HG02852 (cell line): ENCODE measurements at regions not wholly inside any gene's neighbourhood (a gene's known extent, or its start where the extent isn't known, plus 50 kb on each side); places are given as distances from the start of the nearest gene placed in this dataset.

ENCODE experiments used
- ATAC-seq: cut with Tn5 transposase; IDR thresholded peaks from one replicate; pipeline ENCODE4 v1.9.1; 2021; ENCODE audit warnings: mild to moderate bottlenecking, moderate library complexity; ENCODE audit not compliant: unreplicated experiment

DNA sequence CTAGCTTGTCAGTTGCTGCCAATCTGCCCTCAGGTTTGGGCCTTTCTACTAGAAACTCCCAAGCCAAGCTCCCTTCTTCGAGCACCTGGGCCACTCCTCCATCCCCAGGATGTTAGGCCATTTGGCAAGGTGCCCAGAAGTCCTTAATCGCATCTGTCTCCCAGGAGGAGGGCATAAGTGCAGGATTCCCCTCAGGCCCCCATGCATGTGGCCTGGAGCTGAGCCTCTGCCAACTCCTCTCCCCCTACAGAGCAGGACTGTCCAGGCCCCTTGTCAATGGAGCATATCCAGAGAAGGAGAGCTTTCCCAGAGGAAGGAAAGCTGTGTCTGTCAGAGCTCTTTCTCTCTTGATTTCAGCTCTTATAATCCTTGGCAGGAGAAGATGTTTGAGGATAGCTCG is 182.6 kb upstream of the ROPN1 start:
- no peak for ATAC-seq

- no peak for ATAC-seq
Measured at GRCh38 chr3:124174910-124175874, 183.3 kb upstream of the ROPN1 start.

GRCh38 chr3:124177071-124177470 is 185.1 kb upstream of the ROPN1 start:
- no peak for ATAC-seq

- ATAC-seq, result no peak
Measured at GRCh38 chr3:124178531-124178930, 186.6 kb upstream of the ROPN1 start.

DNA sequence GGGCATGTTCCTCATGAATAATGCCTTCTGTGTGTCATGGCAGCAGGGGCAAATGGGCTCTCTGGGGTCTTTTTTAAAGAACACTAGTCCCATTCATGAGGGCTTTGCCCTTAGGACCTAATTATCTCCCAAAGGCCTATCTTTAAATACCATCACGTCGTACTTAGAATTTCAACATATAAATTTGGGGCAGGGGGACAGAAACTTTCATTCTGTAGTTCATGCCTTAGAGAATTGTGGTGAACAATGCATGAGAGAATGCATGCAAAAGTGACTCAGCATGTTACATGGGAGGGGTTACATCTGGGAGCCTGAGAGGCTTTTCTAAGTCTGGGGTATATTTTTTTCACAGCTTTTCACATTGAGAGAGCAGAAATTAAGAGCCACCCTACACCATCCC is 208.5 kb upstream of the ROPN1 start:
- no peak for ATAC-seq

GRCh38 chr3:124201226-124201625 is 209.3 kb upstream of the ROPN1 start:
- ATAC-seq, result no peak

DNA sequence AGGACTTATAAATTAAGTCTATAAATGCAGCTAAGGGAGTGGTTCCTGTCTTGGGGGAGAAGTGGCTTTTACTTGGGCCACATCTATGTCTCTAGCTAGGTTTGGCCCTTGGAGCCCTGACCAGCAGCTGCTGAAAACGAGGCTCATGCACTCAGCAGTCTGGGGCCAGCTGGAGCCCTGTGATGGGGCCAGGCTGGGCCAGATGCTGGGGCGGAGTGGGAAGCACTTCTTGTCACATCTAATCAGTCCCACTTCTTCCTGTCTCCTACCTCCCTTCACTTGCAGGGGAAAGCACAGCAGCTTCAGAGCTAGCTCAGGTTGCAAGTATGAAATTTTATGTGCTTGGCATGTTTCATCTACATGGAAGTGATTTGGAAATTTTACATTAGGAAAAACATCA is 209.9 kb upstream of the ROPN1 start:
- no peak for ATAC-seq

DNA sequence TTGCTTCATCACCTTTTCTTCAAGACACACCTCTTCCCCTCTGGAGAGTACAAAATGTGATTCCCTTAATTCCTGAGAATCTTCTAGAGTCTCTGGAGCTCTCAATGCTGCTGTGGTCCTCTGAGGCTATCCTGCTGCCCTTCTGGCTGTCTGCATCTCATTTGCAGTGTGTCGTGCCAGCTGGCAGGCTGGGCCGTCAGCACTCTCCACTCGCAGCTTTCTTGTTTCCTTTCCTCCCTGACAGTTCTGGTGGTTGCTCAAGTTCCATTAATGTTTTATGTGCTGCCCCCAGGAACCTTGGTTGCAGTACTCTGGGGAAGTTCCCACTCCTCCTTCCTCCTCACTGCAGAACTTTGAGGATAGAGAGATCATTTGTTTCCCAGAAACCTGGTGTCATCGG is 210.8 kb upstream of the ROPN1 start:
- no peak for ATAC-seq

DNA sequence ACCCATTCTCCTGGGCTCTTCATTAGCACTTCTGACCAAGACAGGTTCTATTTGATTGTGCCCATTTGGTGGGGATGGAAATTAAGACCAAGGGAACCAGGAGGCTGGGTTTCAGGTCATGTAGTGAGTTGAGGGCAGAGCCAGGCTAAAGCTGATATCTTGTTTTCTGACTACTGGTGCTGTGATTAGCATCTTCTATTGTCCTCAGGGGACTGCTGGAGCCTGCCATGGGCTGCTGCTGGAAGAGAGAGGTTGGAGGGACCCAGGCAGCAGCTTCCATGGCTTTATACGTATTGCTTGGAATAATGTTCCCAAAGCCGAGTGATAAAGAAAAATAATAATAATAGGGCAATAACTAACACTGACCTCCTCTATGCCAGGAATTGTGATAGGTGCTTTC is 211.4 kb upstream of the ROPN1 start:
- ATAC-seq, result no peak

GRCh38 chr3:124206225-124207055 is 214.5 kb upstream of the ROPN1 start:
- ATAC-seq, result no peak

DNA sequence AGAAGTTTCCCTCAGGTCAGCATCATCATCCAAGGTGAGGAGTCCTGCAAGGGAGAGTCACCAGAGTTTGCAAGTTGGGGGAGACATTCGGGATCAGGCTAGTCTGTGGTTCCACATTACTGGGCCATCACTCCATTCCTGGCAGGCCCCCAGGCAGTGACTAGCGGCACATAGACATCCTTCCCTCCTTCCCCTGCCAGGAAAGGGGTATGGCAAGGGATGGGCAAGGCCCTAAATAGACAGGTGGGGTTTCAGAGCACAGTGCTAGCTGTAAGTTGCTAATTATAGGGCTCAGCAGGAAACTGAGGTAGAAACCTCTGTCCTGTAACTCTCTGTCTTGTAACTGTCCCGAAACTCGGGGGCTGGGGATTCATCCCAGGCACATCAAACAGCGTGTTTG is 215.2 kb upstream of the ROPN1 start:
- no peak for ATAC-seq

GRCh38 chr3:124207873-124208485 is 216.1 kb upstream of the ROPN1 start:
- peak; percentile 87 for ATAC-seq

- no peak for ATAC-seq
Measured at GRCh38 chr3:124209426-124209825, 217.5 kb upstream of the ROPN1 start.

- no peak for ATAC-seq
Measured at GRCh38 chr3:124210899-124211298, 219.0 kb upstream of the ROPN1 start.

- no peak for ATAC-seq
Measured at GRCh38 chr3:124213641-124214040, 221.7 kb upstream of the ROPN1 start.

DNA sequence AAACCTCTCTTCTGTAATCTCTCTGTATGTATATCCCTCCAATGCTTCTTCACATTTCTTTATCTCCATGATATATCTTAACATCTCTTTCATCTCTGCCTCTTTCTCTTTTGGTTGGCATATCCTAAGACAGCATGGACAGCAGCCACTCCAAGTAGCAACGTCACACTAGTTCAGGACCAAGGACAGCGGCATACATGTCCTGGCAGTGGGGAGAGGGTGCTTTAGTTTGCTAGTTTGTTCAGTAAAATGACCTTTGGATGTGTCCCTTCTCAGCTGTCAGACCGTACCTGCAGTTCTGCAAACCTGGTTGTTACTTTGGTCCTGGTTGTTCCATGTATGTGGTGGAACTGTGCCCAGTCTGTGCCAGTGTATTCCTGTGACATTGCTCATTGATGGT is 225.6 kb upstream of the ROPN1 start:
- ATAC-seq, result no peak

- no peak for ATAC-seq
Measured at GRCh38 chr3:124221422-124221821, 229.5 kb upstream of the ROPN1 start.

DNA sequence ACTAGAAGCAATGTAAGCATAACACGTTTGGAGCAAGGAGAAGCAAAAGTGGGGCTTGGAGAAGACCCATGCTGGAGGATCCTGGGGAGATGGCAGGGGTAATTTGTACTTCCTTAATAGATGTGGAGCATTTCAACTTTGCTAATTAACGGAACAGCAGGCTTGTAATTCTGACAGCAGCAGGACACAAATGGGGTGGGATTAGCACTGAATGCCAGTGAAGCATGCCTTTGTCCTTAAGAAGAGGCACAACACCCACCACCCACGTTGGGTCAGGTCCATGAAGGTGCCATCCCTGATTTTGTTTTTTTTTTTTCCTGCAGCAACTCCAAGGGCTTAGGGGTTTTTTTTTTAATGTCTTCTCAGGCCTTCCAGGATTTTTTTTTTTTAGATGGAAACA is 231.9 kb upstream of the ROPN1 start:
- no peak for ATAC-seq

DNA sequence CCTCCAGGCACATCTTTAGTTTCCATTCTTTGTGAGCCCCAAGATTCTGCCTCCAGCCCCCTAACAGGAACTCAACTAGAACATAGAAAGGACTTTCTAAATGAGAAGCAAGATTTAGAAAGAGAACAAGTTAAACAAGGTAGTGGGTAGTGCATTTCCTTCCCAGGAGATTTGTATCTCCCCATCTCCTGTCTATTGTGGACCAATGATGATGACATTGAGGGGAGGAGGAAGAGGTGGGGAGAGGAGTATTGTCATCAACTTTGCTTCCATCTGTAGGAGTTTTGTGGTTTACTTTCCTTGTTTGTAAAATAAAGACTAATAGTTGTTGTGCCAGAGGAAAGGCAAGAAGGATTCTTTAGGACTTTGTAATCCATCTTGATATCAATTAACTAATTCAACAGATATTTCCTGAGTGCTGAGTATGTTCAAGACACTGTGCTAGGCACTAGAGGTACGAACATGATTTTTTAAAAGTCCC is 235.3 kb upstream of the ROPN1 start:
- ATAC-seq, result no peak

DNA sequence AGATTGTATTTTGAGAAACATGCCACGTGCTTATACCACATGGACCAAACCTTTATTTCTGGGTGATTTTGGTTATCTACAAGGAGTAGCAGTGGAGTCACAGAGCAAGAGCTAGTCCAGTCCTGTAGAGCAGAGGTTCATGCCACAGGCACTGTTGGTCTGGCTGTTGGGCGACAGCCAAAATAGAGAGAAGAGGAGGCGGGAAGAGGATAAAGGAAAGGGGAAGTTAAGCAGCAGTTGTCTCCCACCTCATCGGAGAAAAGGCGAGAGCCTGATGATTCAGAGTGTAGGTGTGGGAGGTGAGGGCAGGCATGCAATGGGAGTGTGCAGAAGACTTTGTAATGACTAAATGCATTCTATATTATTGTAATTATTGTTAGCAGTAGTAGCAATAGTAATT is 237.5 kb upstream of the ROPN1 start:
- no peak for ATAC-seq

- ATAC-seq, result no peak
Measured at GRCh38 chr3:124229836-124230235, 237.9 kb upstream of the ROPN1 start.
